ENCODE measurements at regions not wholly inside any gene's neighbourhood (a gene's known extent, or its start where the extent isn't known, plus 50 kb on each side); places are given as distances from the start of the nearest gene placed in this dataset.
"Not testable (repeated sequence)": the region's sequence is repeated elsewhere in the genome, so short reads cannot be mapped to it uniquely, and the experiment has no call there.

DNA sequence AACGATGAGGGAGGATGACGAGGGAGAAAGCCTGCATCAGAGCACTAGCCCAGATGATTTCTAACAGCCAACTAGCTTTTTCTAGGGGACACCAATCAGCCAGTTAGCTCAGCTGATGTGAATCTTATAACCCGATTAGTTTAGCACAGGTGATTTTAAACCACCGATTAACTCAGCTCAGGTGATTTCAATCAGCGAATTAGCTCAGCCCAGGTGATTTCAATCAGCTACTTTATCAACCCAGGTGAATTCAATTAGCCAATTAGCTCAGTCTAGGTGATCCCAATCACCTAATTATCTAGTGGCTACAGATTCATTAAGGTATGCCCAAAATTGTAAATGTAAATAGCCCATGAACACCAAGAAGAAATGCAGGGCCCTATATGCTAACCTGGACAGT, 146.9 kb downstream of the ZNF486 start:
- peaks cover 0 to 22% (median 0%) of the 10 kb centered on the region in 11 donors for H3K9me3 ChIP-seq
- intact Hi-C loops (cut with DNase I): no loop called here
- ATAC-seq (no peak), DNase-seq (no peak)
- TF ChIP-seq, protein P1, sequence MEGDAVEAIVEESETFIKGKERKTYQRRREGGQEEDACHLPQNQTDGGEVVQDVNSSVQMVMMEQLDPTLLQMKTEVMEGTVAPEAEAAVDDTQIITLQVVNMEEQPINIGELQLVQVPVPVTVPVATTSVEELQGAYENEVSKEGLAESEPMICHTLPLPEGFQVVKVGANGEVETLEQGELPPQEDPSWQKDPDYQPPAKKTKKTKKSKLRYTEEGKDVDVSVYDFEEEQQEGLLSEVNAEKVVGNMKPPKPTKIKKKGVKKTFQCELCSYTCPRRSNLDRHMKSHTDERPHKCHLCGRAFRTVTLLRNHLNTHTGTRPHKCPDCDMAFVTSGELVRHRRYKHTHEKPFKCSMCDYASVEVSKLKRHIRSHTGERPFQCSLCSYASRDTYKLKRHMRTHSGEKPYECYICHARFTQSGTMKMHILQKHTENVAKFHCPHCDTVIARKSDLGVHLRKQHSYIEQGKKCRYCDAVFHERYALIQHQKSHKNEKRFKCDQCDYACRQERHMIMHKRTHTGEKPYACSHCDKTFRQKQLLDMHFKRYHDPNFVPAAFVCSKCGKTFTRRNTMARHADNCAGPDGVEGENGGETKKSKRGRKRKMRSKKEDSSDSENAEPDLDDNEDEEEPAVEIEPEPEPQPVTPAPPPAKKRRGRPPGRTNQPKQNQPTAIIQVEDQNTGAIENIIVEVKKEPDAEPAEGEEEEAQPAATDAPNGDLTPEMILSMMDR (IDR thresholded peaks at IDR 0.05): no peak
- no peaks in the 10 kb centered on the region for H3K4me1 ChIP-seq
- no peaks in the 10 kb centered on the region for H3K36me3 ChIP-seq
- no peak overlapping the region for H3K4me3 ChIP-seq
- no peak overlapping the region for H3K27ac ChIP-seq
- H3K27me3 ChIP-seq: no peaks in the 10 kb centered on the region
- 76 to 81% methylated on average over 5 of the region's 5 CpGs for WGBS, 2 donors

DNA sequence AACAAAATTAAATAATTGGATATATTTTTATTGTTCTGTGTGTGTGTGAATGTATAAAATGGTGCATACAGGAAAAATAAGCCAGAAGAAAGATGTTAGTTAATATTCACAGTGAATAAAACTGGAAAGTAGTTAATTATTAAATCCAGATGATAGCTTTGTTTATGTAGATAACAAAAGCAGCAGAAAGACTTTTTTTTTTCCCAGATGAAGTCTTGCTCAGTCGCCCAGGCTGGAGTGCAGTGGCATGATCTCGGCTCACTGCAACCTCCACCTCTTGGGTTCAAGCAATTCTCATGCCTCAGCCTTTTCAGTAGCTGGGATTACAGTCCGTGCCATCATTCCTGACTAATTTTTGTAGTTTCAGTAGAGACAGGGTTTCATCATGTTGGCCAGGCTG, 140.1 kb downstream of the ZNF486 start:
- Histone ChIP-seq H3K4me1 (no peaks in the 10 kb centered on the region), H3K36me3 (no peaks in the 10 kb centered on the region), H3K27me3 (no peaks in the 10 kb centered on the region), H3K27ac (no peak overlapping the region), H3K9me3 (peaks cover 0 to 16% (median 0%) of the 10 kb centered on the region in 11 donors), H3K4me3 (no peak overlapping the region)
- intact Hi-C loops (cut with DNase I): no loop called here
- TF ChIP-seq, protein P1 (IDR thresholded peaks at IDR 0.05): no peak
- no peak for DNase-seq
- ATAC-seq: no peak
- WGBS, 2 donors: 44 to 65% methylated on average over 3 of the region's 3 CpGs

DNA sequence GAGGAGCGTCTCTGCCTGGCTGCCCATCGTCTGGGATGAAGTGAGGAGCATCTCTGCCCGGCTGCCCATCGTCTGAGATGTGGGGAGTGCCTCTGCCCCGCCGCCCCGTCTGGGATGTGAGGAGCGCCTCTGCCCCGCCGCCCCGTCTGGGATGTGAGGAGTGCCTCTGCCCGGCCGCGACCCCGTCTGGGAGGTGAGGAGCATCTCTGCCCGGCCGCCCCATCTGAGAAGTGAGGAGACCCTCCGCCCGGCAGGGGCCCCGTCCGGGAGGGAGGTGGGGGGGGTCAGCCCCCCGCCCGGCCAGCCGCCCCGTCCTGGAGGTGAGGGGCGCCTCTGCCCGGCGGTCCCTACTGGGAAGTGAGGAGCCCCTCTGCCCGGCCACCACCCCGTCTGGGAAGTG, 129.3 kb downstream of the ZNF486 start:
- H3K36me3 ChIP-seq; intact Hi-C loops (cut with DNase I); H3K4me3 ChIP-seq; H3K27me3 ChIP-seq; H3K4me1 ChIP-seq; ATAC-seq; DNase-seq; H3K27ac ChIP-seq: not testable (repeated sequence)
- peaks cover 0 to 15% (median 0%) of the 10 kb centered on the region in 11 donors for H3K9me3 ChIP-seq
- WGBS, 2 donors: 92 to 93% methylated on average over 18 to 30 of the region's 30 CpGs

DNA sequence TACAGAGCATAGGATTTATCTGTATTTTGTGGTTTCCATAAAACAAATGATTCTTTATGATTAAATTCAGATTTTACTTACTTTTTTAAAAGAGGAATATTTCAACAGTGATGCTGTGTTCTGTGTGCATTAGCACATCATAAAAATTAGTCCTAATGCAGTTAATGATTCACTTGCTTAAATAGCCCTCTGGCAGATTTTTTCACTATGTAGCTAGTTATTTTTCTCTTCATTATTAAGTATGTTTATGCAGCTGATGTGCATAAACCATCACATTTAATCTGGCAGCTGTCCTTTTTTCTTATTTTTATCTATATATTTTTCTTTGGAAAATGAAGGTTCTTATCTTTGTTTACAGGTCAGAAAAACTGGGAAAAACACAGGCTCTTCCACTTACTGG, 127.2 kb downstream of the ZNF486 start:
- Histone ChIP-seq H3K27ac (no peak overlapping the region), H3K4me1 (no peaks in the 10 kb centered on the region), H3K27me3 (peaks cover 0 to 4% (median 0%) of the 10 kb centered on the region in 7 donors), H3K4me3 (no peak overlapping the region), H3K36me3 (no peaks in the 10 kb centered on the region), H3K9me3 (peaks cover 0 to 12% (median 0%) of the 10 kb centered on the region in 11 donors)
- TF ChIP-seq, protein P1 (IDR thresholded peaks at IDR 0.05): no peak
- no peak for ATAC-seq
- no peak for DNase-seq
- intact Hi-C loops (cut with DNase I): no loop called here

DNA sequence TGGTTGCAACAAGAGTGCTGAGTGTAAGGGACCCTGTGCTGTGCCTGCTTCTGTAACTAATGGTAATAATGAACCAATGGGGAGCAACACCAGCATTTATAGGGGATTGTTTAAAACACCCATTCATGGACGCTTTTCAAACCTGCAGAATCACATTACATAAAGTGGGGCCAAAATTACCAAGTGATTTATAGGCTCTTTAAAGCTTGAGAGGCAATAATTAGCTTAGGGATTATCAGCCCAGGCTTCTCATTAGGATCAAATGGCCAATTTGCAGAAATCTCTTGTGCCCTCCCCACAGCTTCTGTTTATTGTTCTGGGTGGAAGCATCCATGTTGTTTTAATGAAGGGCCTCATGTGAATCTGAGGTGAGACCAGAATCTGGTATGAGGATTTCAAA, 125.5 kb downstream of the ZNF486 start:
- H3K4me3 ChIP-seq; H3K27me3 ChIP-seq; H3K27ac ChIP-seq; H3K4me1 ChIP-seq; DNase-seq; intact Hi-C loops (cut with DNase I); H3K36me3 ChIP-seq; ATAC-seq: not testable (repeated sequence)
- H3K9me3 ChIP-seq: peaks cover 0 to 12% (median 0%) of the 10 kb centered on the region in 11 donors
- WGBS, 2 donors: 61 to 74% methylated on average over 1 of the region's 1 CpG

DNA sequence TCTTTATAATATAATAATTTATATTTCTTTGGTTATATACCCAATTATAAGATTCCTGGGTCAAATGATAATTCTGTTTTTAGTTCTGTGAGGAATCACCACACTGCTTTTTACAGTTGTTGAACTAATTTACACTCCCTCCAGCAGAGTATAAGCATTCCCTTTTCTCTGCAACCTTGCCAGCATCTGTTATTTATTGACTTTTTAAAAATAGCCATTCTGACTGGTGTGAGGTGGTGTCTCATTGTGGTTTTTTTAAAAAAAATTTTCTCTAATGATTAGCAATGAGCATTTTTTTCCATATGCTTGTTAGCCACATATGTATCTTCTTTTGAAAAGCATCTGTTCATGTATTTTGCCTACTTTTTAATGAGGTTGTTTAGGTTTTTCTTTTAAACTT, 122.2 kb downstream of the ZNF486 start:
- H3K4me3 ChIP-seq: no peak overlapping the region
- H3K9me3 ChIP-seq: peaks cover 0 to 12% (median 0%) of the 10 kb centered on the region in 11 donors
- H3K27me3 ChIP-seq: peaks cover 0 to 4% (median 0%) of the 10 kb centered on the region in 7 donors
- H3K4me1 ChIP-seq: no peaks in the 10 kb centered on the region
- H3K36me3 ChIP-seq: no peaks in the 10 kb centered on the region
- H3K27ac ChIP-seq: no peak overlapping the region
- no peak for ATAC-seq
- TF ChIP-seq, protein P1 (IDR thresholded peaks at IDR 0.05): no peak
- no peak for DNase-seq
- intact Hi-C loops (cut with DNase I): no loop called here

All from heart right ventricle (tissue), 16 donors.